HG03457 (cell line): ENCODE measurements at regions not wholly inside any gene's neighbourhood (a gene's known extent, or its start where the extent isn't known, plus 50 kb on each side); places are given as distances from the start of the nearest gene placed in this dataset.

Experiments
- ATAC-seq: cut with Tn5 transposase; IDR thresholded peaks from one replicate; pipeline ENCODE4 v1.9.1; 2021; ENCODE audit warnings: moderate number of reproducible peaks; ENCODE audit not compliant: unreplicated experiment

DNA sequence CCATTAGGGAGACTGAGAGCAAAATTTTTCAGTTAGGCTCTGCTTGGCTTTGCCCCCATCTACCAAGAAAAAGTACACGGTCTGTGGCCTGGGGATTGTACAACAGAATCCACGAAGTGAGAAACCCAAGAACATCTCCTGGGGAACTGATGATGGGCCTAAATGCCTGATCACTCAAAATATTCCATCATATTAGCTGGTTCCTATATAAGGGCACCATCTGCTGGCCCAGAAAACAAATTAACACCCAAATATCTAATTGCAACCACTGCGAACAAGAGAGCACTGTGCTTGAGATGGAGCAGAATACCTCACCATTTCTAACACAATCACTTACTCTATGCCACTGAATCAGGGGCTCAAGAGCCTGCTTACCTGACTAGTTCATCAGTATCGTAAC lies 250.8 kb upstream of the RBMY1B start:
- no peak for ATAC-seq

- no peak for ATAC-seq
These were observed 250.0 kb upstream of the RBMY1B start for GRCh38 chrY:21261158-21261557.

DNA sequence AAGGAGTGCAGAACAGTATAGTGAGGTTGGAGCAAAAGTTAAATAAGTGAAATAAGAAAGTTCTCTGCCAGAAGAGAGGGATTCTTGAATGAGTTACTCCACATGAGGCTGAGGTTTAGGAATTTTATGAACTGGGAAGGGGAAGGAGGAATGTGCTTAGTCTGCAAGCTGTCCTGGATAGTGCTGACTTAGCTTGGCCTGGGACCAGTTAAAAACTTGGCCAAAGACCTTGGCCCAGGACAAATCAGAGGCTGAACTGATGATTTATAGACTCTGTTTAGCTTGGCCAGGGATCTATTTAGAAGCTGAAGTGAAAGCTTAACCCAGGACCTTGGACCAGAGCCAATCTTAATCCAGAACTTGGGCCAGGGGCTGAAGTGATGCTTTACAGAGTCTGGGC lies 244.4 kb upstream of the RBMY1B start:
- ATAC-seq: no peak

DNA sequence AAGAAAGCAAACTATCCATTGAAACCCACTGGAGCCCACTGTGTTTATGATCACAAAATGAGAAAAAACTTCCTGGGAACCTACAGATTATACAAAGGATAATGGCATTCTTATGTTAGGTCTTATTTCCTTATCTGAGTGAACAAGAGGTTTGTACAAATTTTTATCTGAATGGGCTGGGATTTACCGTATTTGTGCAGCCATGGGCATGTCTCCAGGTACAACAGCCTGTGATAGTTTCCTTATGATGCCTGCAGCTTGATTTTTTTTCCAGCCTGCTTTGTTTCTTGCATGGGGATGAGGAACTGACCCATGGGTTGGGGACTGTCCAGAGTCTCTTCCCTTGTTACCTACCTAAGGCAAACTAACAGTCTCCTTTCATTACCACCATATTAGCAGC lies 244.0 kb upstream of the RBMY1B start:
- ATAC-seq: no peak

GRCh38 chrY:21287769-21288168 lies 223.4 kb upstream of the RBMY1B start:
- no peak for ATAC-seq

DNA sequence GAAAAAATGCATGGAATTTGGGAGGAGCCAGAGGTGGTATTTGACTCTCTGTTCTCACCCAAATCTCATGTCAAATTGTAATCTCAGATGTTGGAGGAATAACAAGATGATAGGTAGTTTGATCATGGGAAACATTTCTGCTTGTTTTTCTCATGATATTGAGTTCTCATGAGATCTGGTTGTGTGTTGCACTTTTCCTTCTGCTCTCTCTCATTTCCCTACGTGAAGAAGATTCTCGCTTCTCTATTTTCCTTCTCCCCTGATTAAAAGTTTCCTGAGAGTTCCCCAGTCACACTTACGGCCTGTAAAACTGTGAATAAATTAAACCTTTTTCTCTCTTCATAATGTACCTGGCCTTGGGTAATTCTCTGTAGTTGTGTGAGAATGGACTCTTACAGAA lies 222.2 kb upstream of the RBMY1B start:
- ATAC-seq: no peak

- no peak for ATAC-seq
These were observed 215.9 kb upstream of the RBMY1B start for GRCh38 chrY:21295206-21295605.

- ATAC-seq: no peak
These were observed 208.9 kb upstream of the RBMY1B start for GRCh38 chrY:21302278-21302677.

DNA sequence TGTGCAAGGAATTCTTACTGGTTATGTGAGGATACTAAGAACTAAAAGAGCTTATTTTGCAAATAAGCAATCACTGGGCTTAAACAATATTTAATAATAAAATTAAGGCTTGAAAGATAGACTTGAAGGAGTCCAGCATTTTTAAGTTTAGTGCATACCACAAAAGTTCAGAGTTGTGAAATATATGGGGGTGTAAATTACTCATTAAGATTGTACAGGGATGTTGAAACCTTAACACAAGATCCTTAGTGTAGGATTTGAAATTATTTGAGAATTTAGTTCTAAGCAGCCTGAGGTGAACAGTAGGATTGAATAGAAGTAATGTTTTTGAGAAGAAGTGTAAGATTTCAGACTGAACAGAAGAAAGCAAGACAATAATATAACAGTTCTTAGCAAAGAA lies 195.8 kb upstream of the RBMY1B start:
- ATAC-seq: no peak
